GM12873 (cell line): ENCODE measurements at regions not wholly inside any gene's neighbourhood (a gene's known extent, or its start where the extent isn't known, plus 50 kb on each side); places are given as distances from the start of the nearest gene placed in this dataset.

Experiments used
- CTCF ChIP-seq: IDR thresholded peaks from 2 replicates; pipeline ENCODE4 v1.5.1; 2012; ENCODE audit warnings: low read depth, mild to moderate bottlenecking, moderate library complexity, low read length, control low read depth; ENCODE audit not compliant: insufficient read depth; ENCODE audit errors: missing control alignments

GRCh38 chr5:109965634-109966033 is 275.9 kb downstream of the MAN2A1 start:
- TF ChIP-seq CTCF, result no peak

GRCh38 chr5:109971968-109972367 is 282.2 kb downstream of the MAN2A1 start:
- TF ChIP-seq CTCF, result no peak

GRCh38 chr5:109981979-109982378 is 292.3 kb downstream of the MAN2A1 start:
- TF ChIP-seq CTCF, result no peak

- no peak for TF ChIP-seq CTCF
Observed at GRCh38 chr5:109982966-109983534, 293.3 kb downstream of the MAN2A1 start.

GRCh38 chr5:109986726-109987125 is 297.0 kb downstream of the MAN2A1 start:
- no peak for TF ChIP-seq CTCF

GRCh38 chr5:109987355-109987754 is 297.6 kb downstream of the MAN2A1 start:
- TF ChIP-seq CTCF, result no peak

GRCh38 chr5:109987970-109988369 is 298.2 kb downstream of the MAN2A1 start:
- no peak for TF ChIP-seq CTCF
